Ascending aorta (tissue), 2 donors: ENCODE measurements at regions not wholly inside any gene's neighbourhood (a gene's known extent, or its start where the extent isn't known, plus 50 kb on each side); places are given as distances from the start of the nearest gene placed in this dataset.

ENCODE experiments used
- DNase-seq, 2 donors: peaks; one replicate each; pipeline ENCODE4 v3.0.0-alpha.2; 2019; ENCODE audit warnings: low spot score in 2 of 2
- H3K27ac ChIP-seq, 2 donors: fragments of 200-600 bp; sonication (generic); one replicate each; pipeline ENCODE4 v1.5.1; 2016 to 2017; ENCODE audit warnings: mild to moderate bottlenecking in 1 of 2
- H3K27me3 ChIP-seq: fragments of 200-600 bp; sonication (generic); one replicate; pipeline ENCODE4 v1.5.1; 2017
- H3K36me3 ChIP-seq, 2 donors: fragments of 200-600 bp; sonication (generic); one replicate each; pipeline ENCODE4 v1.5.1; 2016
- H3K4me1 ChIP-seq, 2 donors: fragments of 200-600 bp; sonication (generic); one replicate each; pipeline ENCODE4 v1.5.1; 2016 to 2017; ENCODE audit warnings: mild to moderate bottlenecking in 1 of 2
- H3K4me3 ChIP-seq, 2 donors: fragments of 200-600 bp; sonication (generic); one replicate each; pipeline ENCODE4 v1.5.1; 2016 to 2017; ENCODE audit warnings: mild to moderate bottlenecking in 1 of 2
- H3K9me3 ChIP-seq, 2 donors: fragments of 200-600 bp; sonication (generic); one replicate each; pipeline ENCODE4 v1.5.1; 2016
- CTCF ChIP-seq, 3 experiments: fragments of 200-600 bp in 2 of 3; fragments of 450-650 bp in 1 of 3; sonication (generic) in 2 of 3; IDR thresholded peaks; one replicate each; pipeline ENCODE4 v1.5.1; 2016 to 2019; ENCODE audit warnings: antibody characterized with exemption in 3 of 3, mild to moderate bottlenecking in 1 of 3, moderate library complexity in 1 of 3
- intact Hi-C: fragments of 100-400 bp; cut with DNase I; formaldehyde crosslinking; loops from one replicate; pipeline ENCODE4 v1.15.1; 2023

GRCh38 chr13:23059173-23059572 is 121.6 kb upstream of the SGCG start:
- Histone ChIP-seq H3K27me3 (no peaks in the 10 kb centered on the region), H3K27ac (no peak overlapping the region), H3K36me3 (no peaks in the 10 kb centered on the region), H3K9me3 (no peaks in the 10 kb centered on the region), H3K4me1 (no peaks in the 10 kb centered on the region), H3K4me3 (no peak overlapping the region)
- no peak for TF ChIP-seq CTCF (IDR thresholded peaks at IDR 0.05)
- intact Hi-C loops: no loop called here
- no peak for DNase-seq

- no peak for TF ChIP-seq CTCF (IDR thresholded peaks at IDR 0.05)
- H3K27ac ChIP-seq: no peak overlapping the region
- H3K27me3 ChIP-seq: no peaks in the 10 kb centered on the region
- no peaks in the 10 kb centered on the region for H3K9me3 ChIP-seq
- no peaks in the 10 kb centered on the region for H3K36me3 ChIP-seq
- DNase-seq: no peak
- intact Hi-C loops: no loop called here
- no peak overlapping the region for H3K4me3 ChIP-seq
- no peaks in the 10 kb centered on the region for H3K4me1 ChIP-seq
Measured at GRCh38 chr13:23060959-23061358, 119.8 kb upstream of the SGCG start.

- intact Hi-C loops: no loop called here
- TF ChIP-seq CTCF (IDR thresholded peaks at IDR 0.05): no peak
- H3K27ac ChIP-seq: no peak overlapping the region
Measured at GRCh38 chr13:23067129-23067528, 113.7 kb upstream of the SGCG start.

GRCh38 chr13:23069566-23069965 is 111.2 kb upstream of the SGCG start:
- H3K27ac ChIP-seq: no peak overlapping the region
- no peaks in the 10 kb centered on the region for H3K36me3 ChIP-seq
- no peak for DNase-seq
- TF ChIP-seq CTCF (IDR thresholded peaks at IDR 0.05): no peak
- H3K4me3 ChIP-seq: no peak overlapping the region
- no peaks in the 10 kb centered on the region for H3K4me1 ChIP-seq
- H3K27me3 ChIP-seq: no peaks in the 10 kb centered on the region
- H3K9me3 ChIP-seq: no peaks in the 10 kb centered on the region
- intact Hi-C loops: no loop called here

More at GRCh38 chr13:23067129-23067528, 113.7 kb upstream of the SGCG start:
- Histone ChIP-seq H3K36me3 (no peaks in the 10 kb centered on the region), H3K9me3 (no peaks in the 10 kb centered on the region), H3K4me1 (no peaks in the 10 kb centered on the region), H3K27me3 (no peaks in the 10 kb centered on the region), H3K4me3 (no peak overlapping the region)
- no peak for DNase-seq

- no peak for TF ChIP-seq CTCF (IDR thresholded peaks at IDR 0.05)
- DNase-seq: no peak
- H3K4me3 ChIP-seq: no peak overlapping the region
- no peaks in the 10 kb centered on the region for H3K27me3 ChIP-seq
- H3K4me1 ChIP-seq: no peaks in the 10 kb centered on the region
- intact Hi-C loops: no loop called here
- H3K9me3 ChIP-seq: no peaks in the 10 kb centered on the region
- no peak overlapping the region for H3K27ac ChIP-seq
- H3K36me3 ChIP-seq: no peaks in the 10 kb centered on the region
Measured at GRCh38 chr13:23074075-23074828, 106.5 kb upstream of the SGCG start.

GRCh38 chr13:23081220-23081619 is 99.6 kb upstream of the SGCG start:
- intact Hi-C loops: no loop called here
- Histone ChIP-seq H3K27me3 (no peaks in the 10 kb centered on the region), H3K9me3 (no peaks in the 10 kb centered on the region), H3K4me3 (no peak overlapping the region), H3K4me1 (no peaks in the 10 kb centered on the region), H3K36me3 (no peaks in the 10 kb centered on the region), H3K27ac (no peak overlapping the region)
- no peak for DNase-seq
- no peak for TF ChIP-seq CTCF (IDR thresholded peaks at IDR 0.05)
